ENCODE measurements at regions not wholly inside any gene's neighbourhood (a gene's known extent, or its start where the extent isn't known, plus 50 kb on each side); places are given as distances from the start of the nearest gene placed in this dataset.

GRCh38 chr3:117404730-117405129, 695.2 kb downstream of the TUSC7 start:
- Histone ChIP-seq H3K9me3 (ENCODE audit: insufficient read depth in 2 of 2, low read depth in 1 of 2, low read length in 1 of 2) (no peaks in the 10 kb centered on the region), H3K56ac (replicated peaks; ENCODE audit: insufficient read length, low read depth, low read length) (no peak overlapping the region), H3K23me2 (ENCODE audit: low read depth, low read length) (no peaks in the 10 kb centered on the region), H4K20me1 (replicated peaks in 1 of 2; ENCODE audit: control insufficient read depth in 1 of 2, insufficient read depth in 2 of 2, low read length in 2 of 2) (no peaks in the 10 kb centered on the region), H3K79me2 (ENCODE audit: control insufficient read depth in 1 of 2, insufficient read depth in 2 of 2, low read length in 2 of 2) (no peaks in the 10 kb centered on the region), H4K5ac (ENCODE audit: insufficient read length, low read depth, low read length) (no peak overlapping the region), H2BK5ac (ENCODE audit: low read depth, low read length) (no peak overlapping the region), H3K27me3 (replicated peaks in 1 of 4; ENCODE audit: control insufficient read depth in 3 of 4, extremely low read depth in 1 of 4, insufficient read depth in 3 of 4, low read length in 3 of 4) (peaks cover 0 to 22% (median 12%) of the 10 kb centered on the region in 4 experiments; a peak in 4 of 7 replicates), H3K14ac (ENCODE audit: insufficient read length) (no peak overlapping the region), H3K18ac (ENCODE audit: extremely low read depth, low read length) (no peak overlapping the region), H3K36me3 (ENCODE audit: control insufficient read depth in 2 of 4, insufficient read depth in 4 of 4, low read length in 3 of 4) (no peaks in the 10 kb centered on the region), H2BK12ac (ENCODE audit: low read depth, low read length) (no peak overlapping the region), H3K27ac (ENCODE audit: low read depth, low read length) (no peak overlapping the region), H4K8ac (ENCODE audit: extremely low read depth, insufficient read depth, low read length) (no peak overlapping the region), H3K9ac (replicated peaks in 1 of 4; ENCODE audit: extremely low read depth in 1 of 4, low read depth in 3 of 4, low read length in 3 of 4) (no peak overlapping the region), H2AK5ac (ENCODE audit: low read depth, low read length) (no peak overlapping the region), H3K4me1 (replicated peaks in 1 of 4; ENCODE audit: control insufficient read depth in 3 of 4, insufficient read depth in 4 of 4, low read length in 3 of 4) (peaks cover 0 to 21% (median 11%) of the 10 kb centered on the region in 4 experiments; a peak in 4 of 7 replicates), H3K4me2 (ENCODE audit: insufficient read depth in 1 of 2, low read depth in 2 of 2, low read length in 2 of 2) (no peak overlapping the region), H2BK15ac (ENCODE audit: low read length) (no peak overlapping the region), H2AFZ (ENCODE audit: low read length) (no peak overlapping the region), H3K4me3 (ENCODE audit: extremely low read depth in 1 of 4, insufficient read depth in 2 of 4, low read depth in 3 of 4, low read length in 4 of 4) (no peak overlapping the region), H4K91ac (replicated peaks; ENCODE audit: insufficient read length, low read length) (no peak overlapping the region), H3K23ac (ENCODE audit: insufficient read length) (no peak overlapping the region), H3K4ac (replicated peaks; ENCODE audit: insufficient read length, low read depth, low read length) (no peak overlapping the region), H2BK120ac (replicated peaks; ENCODE audit: low read depth, low read length) (no peak overlapping the region), H3K79me1 (ENCODE audit: low read depth, low read length) (no peaks in the 10 kb centered on the region), H2BK20ac (ENCODE audit: low read length) (no peak overlapping the region)
- 84% methylated on average over 2 of the region's 2 CpGs; no CpG with 5 or more reads in 1 of the 2 experiments for WGBS, 2 experiments (ENCODE audit: extremely low coverage in 1 of 2, insufficient coverage in 1 of 2, insufficient read length in 1 of 2, insufficient replicate concordance in 2 of 2, low coverage in 1 of 2, low lambda C conversion rate in 2 of 2, missing lambda C conversion rate in 1 of 2)
- ChIA-PET POLR2A (ENCODE audit: partially characterized antibody) (no interaction called here), CTCF (ENCODE audit: partially characterized antibody) (interaction anchor here (0.6 to 1.0 kb wide), 3 partner anchors 29 to 1107 kb away, joined by 3 read pairs; no protein-coding TSS in a partner anchor)
- FAIRE-seq (no peak), DNase-seq (ENCODE audit: low read depth in 1 of 2, low spot score in 2 of 2) (no peak)
- TF ChIP-seq KDM1A (IDR thresholded peaks at IDR 0.05; ENCODE audit: borderline replicate concordance, low read length) (no peak), CTBP2 (IDR thresholded peaks at IDR 0.05; ENCODE audit: borderline replicate concordance, insufficient read depth, insufficient read length, low read length) (no peak), MAX (IDR thresholded peaks at IDR 0.05) (no peak), SP1 (IDR thresholded peaks at IDR 0.05; ENCODE audit: low read depth, low read length) (no peak), TAF1 (IDR thresholded peaks at IDR 0.05; ENCODE audit: low read depth, low read length) (no peak), PHF8 (conservative IDR thresholded peaks at IDR 0.05; ENCODE audit: low read depth, low read length) (no peak), POLR2A (IDR thresholded peaks at IDR 0.05; ENCODE audit: control extremely low read depth in 1 of 2, low read depth in 2 of 2, low read length in 2 of 2) (no peak), USF2 (IDR thresholded peaks at IDR 0.05; ENCODE audit: low read length) (no peak), CHD2 (IDR thresholded peaks at IDR 0.05; ENCODE audit: low read length) (no peak)
